OCI-LY1 (cell line): ENCODE measurements at regions not wholly inside any gene's neighbourhood (a gene's known extent, or its start where the extent isn't known, plus 50 kb on each side); places are given as distances from the start of the nearest gene placed in this dataset.

Source experiments
- EZH2 ChIP-seq: fragments of 200-600 bp; sonication (generic), shearing (Covaris generic); IDR thresholded peaks from 2 replicates; pipeline ENCODE4 v1.8.0; 2017; ENCODE audit warnings: borderline replicate concordance, mixed run types, mild to moderate bottlenecking, antibody characterized with exemption, low read length, moderate library complexity, mixed read lengths
- TF ChIP-seq, protein P1 (sequence below): fragments of 200-600 bp; sonication (generic), shearing (Covaris generic); IDR thresholded peaks from 2 replicates; pipeline ENCODE4 v1.5.1; 2017; ENCODE audit warnings: mild to moderate bottlenecking, antibody characterized with exemption, low read length, moderate library complexity, mixed read lengths

DNA sequence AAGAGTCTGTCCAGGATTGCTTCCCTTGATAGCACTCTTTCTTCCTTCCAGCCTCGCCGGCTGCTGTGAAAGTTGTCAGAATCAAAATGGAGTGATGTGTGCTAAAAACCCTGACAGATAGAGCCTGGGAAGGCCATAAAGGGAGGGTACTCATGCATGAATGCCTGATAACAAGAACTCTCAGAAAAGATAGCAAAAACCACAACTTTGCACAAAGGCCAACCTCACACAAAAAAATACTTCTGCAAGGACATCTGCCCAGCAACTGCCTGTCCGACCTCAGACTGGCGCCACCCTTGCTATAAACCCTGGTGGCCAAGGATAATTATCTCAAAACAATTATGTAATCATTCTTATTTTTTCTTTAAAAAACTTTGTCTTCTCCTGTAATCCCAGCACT, 133.2 kb upstream of the SVIL start:
- TF ChIP-seq, protein P1, sequence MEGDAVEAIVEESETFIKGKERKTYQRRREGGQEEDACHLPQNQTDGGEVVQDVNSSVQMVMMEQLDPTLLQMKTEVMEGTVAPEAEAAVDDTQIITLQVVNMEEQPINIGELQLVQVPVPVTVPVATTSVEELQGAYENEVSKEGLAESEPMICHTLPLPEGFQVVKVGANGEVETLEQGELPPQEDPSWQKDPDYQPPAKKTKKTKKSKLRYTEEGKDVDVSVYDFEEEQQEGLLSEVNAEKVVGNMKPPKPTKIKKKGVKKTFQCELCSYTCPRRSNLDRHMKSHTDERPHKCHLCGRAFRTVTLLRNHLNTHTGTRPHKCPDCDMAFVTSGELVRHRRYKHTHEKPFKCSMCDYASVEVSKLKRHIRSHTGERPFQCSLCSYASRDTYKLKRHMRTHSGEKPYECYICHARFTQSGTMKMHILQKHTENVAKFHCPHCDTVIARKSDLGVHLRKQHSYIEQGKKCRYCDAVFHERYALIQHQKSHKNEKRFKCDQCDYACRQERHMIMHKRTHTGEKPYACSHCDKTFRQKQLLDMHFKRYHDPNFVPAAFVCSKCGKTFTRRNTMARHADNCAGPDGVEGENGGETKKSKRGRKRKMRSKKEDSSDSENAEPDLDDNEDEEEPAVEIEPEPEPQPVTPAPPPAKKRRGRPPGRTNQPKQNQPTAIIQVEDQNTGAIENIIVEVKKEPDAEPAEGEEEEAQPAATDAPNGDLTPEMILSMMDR = no peak
- no peak for TF ChIP-seq EZH2
